CD14-positive monocyte (primary cell): ENCODE measurements at regions not wholly inside any gene's neighbourhood (a gene's known extent, or its start where the extent isn't known, plus 50 kb on each side); places are given as distances from the start of the nearest gene placed in this dataset.

Source experiments
- DNase-seq, 3 donors: peaks; one replicate each; pipeline ENCODE4 v3.0.0-alpha.2; 2011 to 2022
- H2AFZ ChIP-seq: 2 replicates; pipeline ENCODE4 v1.6.0; 2012; ENCODE audit warnings: mild to moderate bottlenecking, low read depth, low read length, inconsistent platforms; ENCODE audit not compliant: insufficient read depth, poor library complexity, severe bottlenecking
- H3K27ac ChIP-seq, 2 donors: 1 replicate in 1 of 2; 2 replicates in 1 of 2; pipeline ENCODE4 v1.5.1; 2012 to 2013; ENCODE audit warnings: low read length in 2 of 2, control low read depth in 1 of 2, inconsistent platforms in 1 of 2, low read depth in 1 of 2, mild to moderate bottlenecking in 1 of 2
- H3K27me3 ChIP-seq, 2 donors: one replicate each; pipeline versions ENCODE4 v1.6.0 to v1.6.1; 2011 to 2013; ENCODE audit warnings: low read length in 2 of 2; ENCODE audit not compliant: control insufficient read depth in 2 of 2, insufficient read depth in 2 of 2
- H3K36me3 ChIP-seq, 2 donors: replicated peaks in 1 of 2; 1 replicate in 1 of 2; 2 replicates in 1 of 2; pipeline versions ENCODE4 v1.5.1 to v1.6.1; 2012 to 2013; ENCODE audit warnings: low read length in 2 of 2, control low read depth in 1 of 2, inconsistent platforms in 1 of 2, mild to moderate bottlenecking in 1 of 2; ENCODE audit not compliant: insufficient read depth in 2 of 2, control insufficient read depth in 1 of 2
- H3K4me1 ChIP-seq, 2 donors: 1 replicate in 1 of 2; 2 replicates in 1 of 2; pipeline versions ENCODE4 v1.5.1 to v1.6.1; 2012 to 2013; ENCODE audit warnings: low read length in 2 of 2, control low read depth in 1 of 2, inconsistent platforms in 1 of 2, mild to moderate bottlenecking in 1 of 2, moderate library complexity in 1 of 2; ENCODE audit not compliant: insufficient read depth in 2 of 2, control insufficient read depth in 1 of 2
- H3K4me2 ChIP-seq: replicated peaks from 2 replicates; pipeline ENCODE3; 2012; ENCODE audit warnings: low read length, moderate library complexity, mild to moderate bottlenecking; ENCODE audit not compliant: poor library complexity, severe bottlenecking; ENCODE audit errors: extremely low read depth
- H3K4me3 ChIP-seq, 3 experiments: fragments of 200-600 bp in 1 of 3; sonication (generic) in 1 of 3; replicated peaks in 1 of 3; 1 replicate in 2 of 3; 2 replicates in 1 of 3; pipeline ENCODE4 v1.5.1; 2011 to 2013; ENCODE audit warnings: low read length in 3 of 3, mild to moderate bottlenecking in 3 of 3, control low read depth in 2 of 3, low read depth in 2 of 3, inconsistent platforms in 1 of 3, moderate library complexity in 1 of 3
- H3K79me2 ChIP-seq: 2 replicates; pipeline ENCODE4 v1.6.0; 2012; ENCODE audit warnings: mild to moderate bottlenecking, control low read depth, inconsistent platforms, low read length, moderate library complexity; ENCODE audit not compliant: insufficient read depth
- H3K9ac ChIP-seq: 2 replicates; pipeline ENCODE4 v1.6.0; 2017; ENCODE audit warnings: low read length, mild to moderate bottlenecking; ENCODE audit not compliant: insufficient read depth, poor library complexity, severe bottlenecking
- H3K9me3 ChIP-seq, 2 donors: replicated peaks in 1 of 2; 1 replicate in 1 of 2; 2 replicates in 1 of 2; pipeline versions ENCODE4 v1.5.1 to v1.6.1; 2012 to 2013; ENCODE audit warnings: low read length in 2 of 2, control low read depth in 1 of 2; ENCODE audit not compliant: control insufficient read depth in 1 of 2, insufficient read depth in 1 of 2
- H4K20me1 ChIP-seq: 2 replicates; pipeline ENCODE4 v1.6.0; 2012; ENCODE audit warnings: mild to moderate bottlenecking, low read length, control low read depth, moderate library complexity; ENCODE audit not compliant: insufficient read depth
- H3K27ac Mint-ChIP-seq, 7 donors: one replicate each; pipeline ENCODE4 v1.8.0; 2020; ENCODE audit warnings: mild to moderate bottlenecking in 7 of 7, mixed read lengths in 7 of 7, moderate library complexity in 6 of 7, inconsistent platforms in 2 of 7
- H3K27me3 Mint-ChIP-seq, 3 donors: one replicate each; pipeline ENCODE4 v1.8.0; 2021 to 2022; ENCODE audit warnings: low read depth in 3 of 3, mild to moderate bottlenecking in 3 of 3, mixed read lengths in 3 of 3, moderate library complexity in 3 of 3, inconsistent platforms in 1 of 3
- H3K36me3 Mint-ChIP-seq, 2 donors: one replicate each; pipeline ENCODE4 v1.8.0; 2020; ENCODE audit warnings: mixed read lengths in 2 of 2, inconsistent platforms in 1 of 2, mild to moderate bottlenecking in 1 of 2
- H3K4me1 Mint-ChIP-seq: one replicate; pipeline ENCODE4 v1.8.0; 2020; ENCODE audit warnings: mild to moderate bottlenecking, mixed read lengths
- H3K4me3 Mint-ChIP-seq, 2 donors: one replicate each; pipeline ENCODE4 v1.8.0; 2020; ENCODE audit warnings: mild to moderate bottlenecking in 2 of 2, mixed read lengths in 2 of 2, moderate library complexity in 1 of 2
- H3K9me3 Mint-ChIP-seq, 7 donors: one replicate each; pipeline ENCODE4 v1.8.0; 2020 to 2022; ENCODE audit warnings: mixed read lengths in 7 of 7, mild to moderate bottlenecking in 6 of 7, moderate library complexity in 6 of 7, inconsistent platforms in 2 of 7
- WGBS: methylation state at CpG from one replicate; pipeline ENCODE4 v1.1.5; 2013; ENCODE audit warnings: missing lambda C conversion rate; ENCODE audit not compliant: insufficient coverage; 5-methylcytosine and 5-hydroxymethylcytosine counted together
- intact Hi-C, 2 donors: fragments of 100-400 bp; cut with micrococcal nuclease; formaldehyde crosslinking; loops; one replicate each; pipeline versions ENCODE4 v1.15.0 to v1.15.1; 2023
- TF ChIP-seq, protein P1 (sequence below): fragments of 200-600 bp; IDR thresholded peaks from one replicate; pipeline ENCODE4 v1.8.0; 2022; ENCODE audit warnings: antibody characterized with exemption, mild to moderate bottlenecking

DNA sequence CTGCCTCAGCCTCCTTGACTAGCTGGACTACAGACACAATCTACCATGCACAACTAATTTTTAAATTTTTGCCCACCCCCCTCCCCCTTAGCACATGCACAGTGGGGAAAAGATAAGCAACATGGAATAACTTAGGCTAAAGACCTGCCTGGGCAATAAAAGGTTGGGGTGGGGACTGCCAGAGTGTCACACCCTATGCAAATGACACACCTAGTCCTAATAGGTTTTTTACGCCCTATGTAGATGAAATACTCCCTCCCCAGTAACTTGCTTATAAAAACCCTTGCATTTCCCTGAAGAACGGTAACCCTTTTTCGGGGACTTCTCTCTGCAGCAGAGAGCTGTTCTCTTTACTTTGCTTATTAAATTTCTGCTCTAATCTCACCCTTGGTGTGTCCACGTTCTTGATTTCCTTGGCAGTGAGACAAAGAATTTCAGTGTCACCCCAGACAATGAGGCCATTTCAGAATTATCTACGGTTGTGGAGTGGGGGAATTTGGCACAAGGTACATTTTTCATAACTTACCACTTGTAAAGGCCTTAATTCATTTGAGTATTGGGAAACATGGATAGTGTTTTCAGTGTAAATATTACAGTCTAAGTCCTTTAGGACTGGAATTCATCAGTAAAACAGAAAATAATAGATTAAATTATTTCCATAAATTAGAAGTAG is 109.2 kb downstream of the NOL4 start:
- no peak overlapping the region for H3K4me2 ChIP-seq
- Mint-ChIP-seq H3K9me3 (no peaks in the 10 kb centered on the region), H3K4me3 (no peak overlapping the region), H3K4me1 (no peaks in the 10 kb centered on the region), H3K27ac (no peak overlapping the region), H3K36me3 (no peaks in the 10 kb centered on the region), H3K27me3 (peaks cover 0 to 4% (median 2%) of the 10 kb centered on the region in 3 donors)
- no peaks in the 10 kb centered on the region for H3K4me1 ChIP-seq
- H2AFZ ChIP-seq, result no peak overlapping the region
- TF ChIP-seq, protein P1, sequence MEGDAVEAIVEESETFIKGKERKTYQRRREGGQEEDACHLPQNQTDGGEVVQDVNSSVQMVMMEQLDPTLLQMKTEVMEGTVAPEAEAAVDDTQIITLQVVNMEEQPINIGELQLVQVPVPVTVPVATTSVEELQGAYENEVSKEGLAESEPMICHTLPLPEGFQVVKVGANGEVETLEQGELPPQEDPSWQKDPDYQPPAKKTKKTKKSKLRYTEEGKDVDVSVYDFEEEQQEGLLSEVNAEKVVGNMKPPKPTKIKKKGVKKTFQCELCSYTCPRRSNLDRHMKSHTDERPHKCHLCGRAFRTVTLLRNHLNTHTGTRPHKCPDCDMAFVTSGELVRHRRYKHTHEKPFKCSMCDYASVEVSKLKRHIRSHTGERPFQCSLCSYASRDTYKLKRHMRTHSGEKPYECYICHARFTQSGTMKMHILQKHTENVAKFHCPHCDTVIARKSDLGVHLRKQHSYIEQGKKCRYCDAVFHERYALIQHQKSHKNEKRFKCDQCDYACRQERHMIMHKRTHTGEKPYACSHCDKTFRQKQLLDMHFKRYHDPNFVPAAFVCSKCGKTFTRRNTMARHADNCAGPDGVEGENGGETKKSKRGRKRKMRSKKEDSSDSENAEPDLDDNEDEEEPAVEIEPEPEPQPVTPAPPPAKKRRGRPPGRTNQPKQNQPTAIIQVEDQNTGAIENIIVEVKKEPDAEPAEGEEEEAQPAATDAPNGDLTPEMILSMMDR, result no peak
- no peaks in the 10 kb centered on the region for H3K27me3 ChIP-seq
- no peak overlapping the region for H3K4me3 ChIP-seq
- no peak for DNase-seq
- no peaks in the 10 kb centered on the region for H3K79me2 ChIP-seq
- H3K9ac ChIP-seq, result no peak overlapping the region
- H3K27ac ChIP-seq, result no peak overlapping the region
- no peaks in the 10 kb centered on the region for H3K9me3 ChIP-seq
- H3K36me3 ChIP-seq, result no peaks in the 10 kb centered on the region
- intact Hi-C loops, result no loop called here
- H4K20me1 ChIP-seq, result no peaks in the 10 kb centered on the region
- 100% methylated on average over 2 of the region's 5 CpGs for WGBS

- no peaks in the 10 kb centered on the region for H3K4me1 Mint-ChIP-seq
- no peak overlapping the region for H3K4me3 Mint-ChIP-seq
- no peaks in the 10 kb centered on the region for H4K20me1 ChIP-seq
- H3K27ac ChIP-seq, result no peak overlapping the region
- H3K79me2 ChIP-seq, result no peaks in the 10 kb centered on the region
- no peaks in the 10 kb centered on the region for H3K4me1 ChIP-seq
- no peaks in the 10 kb centered on the region for H3K27me3 ChIP-seq
- H3K27me3 Mint-ChIP-seq, result peaks cover 0 to 2% (median 2%) of the 10 kb centered on the region in 3 donors
- no peak for DNase-seq
- H3K9ac ChIP-seq, result no peak overlapping the region
- no peaks in the 10 kb centered on the region for H3K9me3 ChIP-seq
- H3K36me3 Mint-ChIP-seq, result no peaks in the 10 kb centered on the region
- WGBS, result 75% methylated on average over 3 of the region's 4 CpGs
- intact Hi-C loops, result no loop called here
- TF ChIP-seq, protein P1, result no peak
- H3K27ac Mint-ChIP-seq, result no peak overlapping the region
- H3K36me3 ChIP-seq, result no peaks in the 10 kb centered on the region
- no peaks in the 10 kb centered on the region for H3K9me3 Mint-ChIP-seq
- H3K4me2 ChIP-seq, result no peak overlapping the region
- no peak overlapping the region for H2AFZ ChIP-seq
- no peak overlapping the region for H3K4me3 ChIP-seq
Measured at GRCh38 chr18:34114996-34115395, 109.7 kb downstream of the NOL4 start.
